Iris pigment epithelial cell (primary cell): ENCODE measurements at regions not wholly inside any gene's neighbourhood (a gene's known extent, or its start where the extent isn't known, plus 50 kb on each side); places are given as distances from the start of the nearest gene placed in this dataset.
"Not testable (repeated sequence)": the region's sequence is repeated elsewhere in the genome, so short reads cannot be mapped to it uniquely, and the experiment has no call there.

Source experiments
- DNase-seq: peaks from one replicate; pipeline ENCODE4 v3.0.0-alpha.2; 2011; ENCODE audit warnings: low read depth

- DNase-seq: no peak
These were observed 86.1 kb upstream of the LOC128125822 start for GRCh38 chr6:63486196-63486595.

DNA sequence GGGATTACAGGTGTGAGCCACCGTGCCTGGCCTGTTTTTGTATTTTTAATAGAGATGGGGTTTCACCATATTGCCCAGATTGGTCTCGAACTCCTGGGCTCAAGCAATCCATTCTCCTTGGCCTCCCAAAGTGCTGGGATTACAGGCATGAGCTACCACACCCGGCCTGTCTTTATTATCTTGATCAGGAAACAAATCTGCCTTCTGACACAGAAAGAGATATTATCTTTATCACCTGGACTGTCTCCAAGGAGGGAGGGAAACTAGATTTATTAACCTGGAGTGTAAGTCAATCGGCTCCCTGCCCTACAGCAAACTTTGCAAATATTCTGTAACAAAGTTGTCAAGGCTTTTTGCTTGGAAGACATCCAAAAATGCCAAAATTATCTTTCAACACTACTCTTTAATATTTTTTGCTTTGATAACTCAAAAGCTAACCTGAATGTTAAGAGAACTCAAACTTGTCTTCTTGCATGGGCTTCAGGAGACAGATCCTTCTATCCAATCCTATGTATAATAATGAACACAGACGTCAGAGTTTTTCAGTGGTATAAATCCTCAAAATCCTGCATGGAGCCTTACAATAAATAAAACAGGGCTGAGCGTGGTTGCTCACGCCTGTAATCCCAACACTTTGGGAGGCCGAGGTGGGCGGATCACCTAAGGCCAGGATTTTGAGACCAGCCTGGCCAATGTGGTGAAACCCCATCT, 85.0 kb upstream of the LOC128125822 start:
- DNase-seq: no peak

- no peak for DNase-seq
These were observed 81.2 kb upstream of the LOC128125822 start for GRCh38 chr6:63491119-63491518.

DNA sequence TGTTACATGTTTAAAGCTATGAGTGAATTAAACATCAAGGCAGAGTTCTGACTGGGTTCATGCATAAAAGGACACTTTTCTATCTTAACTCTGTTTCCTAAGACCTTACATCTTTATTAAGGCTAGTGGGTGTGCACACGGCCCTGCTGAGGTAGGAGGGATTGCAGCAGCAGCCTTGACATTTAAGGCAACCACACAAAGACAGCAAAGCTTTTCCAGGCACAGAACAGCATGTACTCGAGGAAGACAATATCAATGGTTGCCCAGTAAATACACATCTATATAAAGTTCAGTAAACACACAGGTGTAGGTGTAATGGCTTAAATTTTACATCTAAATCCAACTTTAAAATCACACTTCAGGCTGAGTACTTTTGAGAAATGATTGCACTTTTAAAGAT, 79.8 kb upstream of the LOC128125822 start:
- no peak for DNase-seq

GRCh38 chr6:63493557-63493956, 78.7 kb upstream of the LOC128125822 start:
- no peak for DNase-seq

DNA sequence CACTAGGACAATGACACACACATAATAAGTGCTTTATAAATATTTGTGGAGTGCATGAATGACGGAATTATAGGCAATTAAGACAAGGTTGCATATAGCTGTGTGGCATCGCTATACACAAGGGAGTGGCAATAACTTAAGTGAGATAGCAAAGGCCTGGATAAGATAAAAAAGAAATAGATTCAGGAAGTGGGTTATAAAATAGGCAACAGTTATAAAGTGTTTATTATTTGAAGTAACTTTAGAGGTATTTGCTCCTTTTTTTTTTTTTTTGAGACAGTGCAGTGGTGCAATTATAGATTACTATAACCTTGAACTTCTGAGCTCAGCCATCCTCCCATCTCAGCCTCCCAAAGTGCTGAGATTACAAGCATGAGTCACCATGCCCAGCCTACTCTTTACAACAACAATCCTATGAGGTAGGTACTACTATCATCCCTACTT, 75.9 kb upstream of the LOC128125822 start:
- no peak for DNase-seq

DNA sequence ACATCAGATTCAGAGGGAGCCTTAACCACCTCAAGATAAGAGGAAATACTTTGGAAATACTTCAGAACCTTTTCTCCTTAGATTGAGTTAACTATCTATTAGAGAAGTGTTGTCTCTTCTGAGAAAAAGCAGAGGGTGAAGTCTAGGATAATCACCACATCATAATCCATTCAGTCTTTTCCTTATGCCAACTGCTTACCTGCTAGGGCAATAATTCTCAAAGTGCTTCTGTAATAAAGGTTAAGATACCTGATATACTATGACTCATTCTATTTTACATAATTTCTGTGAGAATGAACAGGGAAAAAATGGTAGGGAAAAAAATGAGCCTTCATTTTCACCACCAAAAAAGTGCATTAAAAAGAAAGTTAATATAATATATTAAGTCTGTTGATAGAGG, 70.1 kb upstream of the LOC128125822 start:
- DNase-seq: no peak

- no peak for DNase-seq
These were observed 69.1 kb upstream of the LOC128125822 start for GRCh38 chr6:63503199-63503598.

GRCh38 chr6:63504777-63505384, 67.4 kb upstream of the LOC128125822 start:
- no peak for DNase-seq

DNA sequence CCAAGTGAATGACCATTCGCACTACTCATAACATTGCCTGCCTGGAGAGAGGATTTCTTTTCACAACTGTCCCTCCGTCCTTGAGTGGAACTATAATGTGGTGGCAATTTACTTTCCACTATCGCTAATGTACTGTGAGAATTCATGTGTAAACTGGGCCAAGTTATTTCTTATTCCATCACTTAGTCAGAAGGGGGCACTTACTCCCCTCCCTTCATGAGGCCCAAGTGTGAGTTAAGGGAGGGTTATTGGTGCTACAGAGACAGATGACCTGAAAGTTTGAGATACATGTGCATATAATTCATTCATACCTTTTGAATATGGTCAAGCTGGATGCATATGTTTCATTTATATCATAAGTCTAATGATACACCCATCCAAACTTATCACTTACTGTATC, 65.2 kb upstream of the LOC128125822 start:
- DNase-seq: no peak

- DNase-seq: peak; percentile 22
These were observed 62.5 kb upstream of the LOC128125822 start for GRCh38 chr6:63509652-63510352.

DNA sequence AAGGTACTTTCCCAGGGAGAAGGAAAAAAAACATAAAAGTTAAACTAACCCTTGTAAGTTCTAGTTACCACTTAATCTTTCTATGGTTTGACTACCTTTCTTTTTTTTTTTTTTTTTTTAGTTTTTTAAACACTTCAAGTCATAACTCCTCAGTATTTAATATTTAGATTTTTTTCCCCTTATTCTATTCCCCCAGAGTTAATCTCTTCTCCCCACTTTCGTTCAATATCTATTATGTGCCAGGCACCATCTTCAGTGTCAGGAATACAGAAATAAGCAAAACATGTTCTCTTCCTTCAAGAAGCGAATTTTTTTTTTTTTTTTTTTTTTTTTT, 62.0 kb upstream of the LOC128125822 start:
- DNase-seq: no peak

GRCh38 chr6:63510849-63511248, 61.4 kb upstream of the LOC128125822 start:
- DNase-seq: no peak

DNA sequence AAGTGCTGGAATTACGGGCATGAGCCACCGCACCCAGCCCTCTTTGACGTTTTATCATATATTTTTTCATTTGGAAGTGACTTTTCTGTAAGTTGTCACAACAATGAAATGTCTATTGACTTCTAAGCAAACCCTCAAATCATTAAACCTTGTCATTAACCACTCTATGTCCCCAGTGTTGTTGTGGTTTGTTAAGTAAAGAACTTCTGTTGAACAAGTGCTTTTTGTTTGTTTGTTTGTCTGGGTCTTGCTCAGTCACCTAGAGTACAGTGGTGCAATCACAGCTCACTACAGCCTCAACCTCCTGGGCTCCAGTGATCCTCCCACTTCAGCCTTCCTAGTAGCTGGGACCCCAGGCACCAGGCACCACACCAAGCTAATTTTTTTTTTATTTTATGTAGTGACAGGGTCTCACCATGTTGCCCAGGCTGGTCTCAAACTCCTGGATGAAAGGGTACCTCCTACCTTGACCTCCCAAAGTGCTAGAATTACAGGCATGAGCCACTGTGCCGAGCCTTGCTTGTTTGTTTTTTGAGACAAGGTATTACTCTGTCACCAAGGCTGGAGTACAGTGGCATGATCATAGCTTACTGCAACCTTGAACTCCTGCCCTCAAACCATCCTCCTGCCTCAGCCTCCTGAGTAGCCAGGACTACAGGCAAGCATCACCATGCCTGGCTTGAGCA, 57.6 kb upstream of the LOC128125822 start:
- no peak for DNase-seq

- DNase-seq: not testable (repeated sequence)
These were observed 57.1 kb upstream of the LOC128125822 start for GRCh38 chr6:63515227-63515626.

DNA sequence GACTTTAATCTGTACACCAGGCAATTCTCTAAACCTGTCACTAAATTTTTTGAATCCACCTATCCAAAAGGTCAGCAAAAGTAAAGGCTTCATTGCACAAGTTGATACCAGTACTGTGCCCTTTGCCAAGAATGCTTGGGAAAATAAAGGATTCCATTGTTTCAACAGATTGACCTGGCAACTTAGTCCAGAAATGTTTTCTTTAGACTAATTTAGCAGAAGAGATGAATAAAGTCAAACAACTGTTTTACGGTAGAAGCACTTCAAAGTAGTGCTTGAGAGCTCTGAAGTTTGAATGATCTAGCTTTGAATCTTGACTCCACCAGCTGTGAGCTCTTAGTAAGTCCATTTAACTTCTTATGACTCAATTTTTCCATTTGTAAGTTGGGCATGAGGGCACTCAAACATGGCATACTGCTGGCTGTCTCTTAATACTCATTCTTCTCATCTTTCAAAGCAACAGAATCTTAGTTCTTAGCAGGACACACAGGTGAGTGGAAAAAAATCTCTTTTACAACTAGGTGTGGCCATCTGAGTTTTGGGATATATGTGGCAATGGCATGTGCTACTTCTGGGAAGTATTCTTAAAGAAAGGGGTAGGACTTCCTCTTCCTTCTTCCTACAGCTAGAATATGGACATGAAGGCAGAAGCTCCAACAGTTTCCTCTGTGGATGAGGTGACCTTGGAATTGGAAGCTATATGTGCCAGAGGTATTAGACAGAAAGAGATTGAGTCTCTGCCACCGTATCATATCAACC, 55.9 kb upstream of the LOC128125822 start:
- DNase-seq: no peak

- no peak for DNase-seq
These were observed 55.1 kb upstream of the LOC128125822 start for GRCh38 chr6:63517221-63517620.

DNA sequence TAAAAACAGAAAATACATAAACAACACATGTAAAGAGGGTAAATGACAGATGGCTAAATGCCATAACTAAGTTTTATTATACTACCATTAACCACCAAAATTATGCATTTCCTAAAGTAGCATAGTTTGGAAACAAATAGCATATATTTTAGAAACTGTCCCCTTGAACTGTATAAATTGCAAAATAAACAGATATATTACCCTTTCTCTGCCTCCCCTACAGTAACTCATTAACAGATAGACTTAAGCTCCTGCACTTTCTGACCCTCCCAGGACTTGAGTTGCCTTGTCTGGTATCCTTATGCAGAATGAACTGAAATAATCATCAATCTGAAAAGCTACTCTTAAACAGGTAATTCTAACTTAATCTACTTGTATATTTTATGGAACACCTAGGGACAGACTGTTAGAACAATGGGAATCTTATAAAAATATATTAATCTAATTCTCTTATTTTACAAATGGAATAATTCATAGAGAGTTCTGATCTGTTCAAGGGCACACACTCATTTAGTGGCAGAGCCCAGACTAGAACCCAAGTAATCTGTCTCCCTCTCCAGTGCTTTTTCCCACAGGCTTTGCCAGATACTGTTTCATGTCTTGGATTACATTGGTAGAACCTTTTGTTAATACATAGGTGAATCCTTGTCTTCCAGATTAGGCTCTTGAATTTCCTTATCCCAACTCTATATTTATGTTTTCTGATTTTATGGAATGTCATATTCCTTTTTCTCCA, 50.6 kb upstream of the LOC128125822 start:
- DNase-seq: no peak
